ENCODE measurements at regions not wholly inside any gene's neighbourhood (a gene's known extent, or its start where the extent isn't known, plus 50 kb on each side); places are given as distances from the start of the nearest gene placed in this dataset.
A peak's percentile ranks its signal among the peaks of the same experiment; 100 is the strongest.

DNA sequence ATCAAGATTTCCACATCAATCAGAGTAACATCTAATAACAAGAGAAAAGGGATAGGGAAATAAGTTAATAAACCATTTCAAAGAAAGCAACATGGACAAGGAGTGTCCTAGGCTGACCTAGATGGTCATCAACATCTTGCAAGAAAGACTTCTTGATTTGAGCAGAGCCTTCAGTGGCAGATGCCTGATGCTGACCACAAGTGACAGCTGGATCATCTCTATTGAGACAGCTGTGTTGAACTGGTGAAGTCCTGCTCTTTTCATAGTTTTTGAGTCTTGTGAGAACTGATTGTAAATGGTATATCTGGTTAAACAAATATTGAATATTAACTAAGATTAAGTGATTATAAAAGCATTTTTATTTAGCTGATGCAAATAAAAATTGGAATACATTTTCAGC lies 1083.6 kb upstream of the LRFN5 start:
- no peak for DNase-seq (ENCODE audit: low read depth)

DNA sequence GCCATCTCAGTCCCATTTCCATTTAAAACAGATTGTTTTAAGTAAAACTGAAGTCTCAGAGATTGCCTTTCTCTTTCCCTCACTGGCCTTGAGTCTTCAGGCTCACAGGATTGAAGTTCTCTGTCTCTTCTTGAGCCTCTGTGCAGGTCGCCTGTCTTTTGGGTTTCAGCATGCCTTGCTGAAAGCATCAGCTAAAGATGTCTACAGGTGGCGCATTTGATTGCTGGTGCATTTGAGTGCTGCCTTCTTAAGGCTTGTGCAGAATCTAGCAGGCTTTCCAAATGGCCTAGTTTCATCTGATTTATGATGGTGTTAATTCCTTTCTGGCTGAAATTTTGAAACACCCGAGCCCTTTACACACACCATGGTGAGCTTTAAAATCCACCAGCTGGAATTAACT lies 1062.2 kb upstream of the FBXO33 start:
- DNase-seq (ENCODE audit: low read depth): no peak

DNA sequence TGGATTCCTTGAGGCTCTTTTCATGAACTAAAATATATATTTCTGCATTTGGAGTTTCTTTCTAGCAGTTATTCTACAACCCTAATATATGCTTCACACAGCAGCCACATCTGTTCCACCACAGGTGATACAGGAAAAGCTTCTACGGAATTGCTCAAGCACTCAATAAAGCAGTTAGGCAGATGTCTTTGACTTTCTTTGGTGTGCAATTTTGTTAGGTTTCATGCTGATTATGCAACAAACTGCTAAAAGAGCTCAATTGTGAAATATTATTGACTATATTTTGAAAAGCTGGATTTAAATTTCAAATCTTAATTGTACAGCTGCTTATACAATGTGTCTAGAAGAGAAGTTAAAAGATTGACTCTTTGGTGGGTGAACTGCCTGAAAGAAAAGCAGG lies 1055.6 kb upstream of the FBXO33 start:
- DNase-seq (ENCODE audit: low read depth): no peak

DNA sequence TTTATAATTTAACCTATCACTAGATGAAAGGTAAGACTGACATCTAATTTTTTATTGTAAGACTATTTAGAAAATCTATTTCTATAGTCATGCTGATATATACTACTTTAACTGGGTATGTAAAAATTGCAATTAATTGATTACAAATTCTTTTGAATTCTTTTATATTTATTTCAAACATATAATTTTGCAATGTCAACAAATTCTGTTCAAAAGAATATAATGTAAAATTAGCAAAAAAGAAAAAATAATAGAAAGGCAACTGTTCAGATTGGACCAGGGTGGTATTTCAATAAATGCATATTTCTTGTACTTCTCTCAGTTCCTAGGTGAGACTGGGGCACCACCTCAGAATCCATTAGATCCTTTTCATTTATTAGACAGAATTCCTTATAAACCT lies 1053.5 kb upstream of the FBXO33 start:
- DNase-seq (ENCODE audit: low read depth): no peak

DNA sequence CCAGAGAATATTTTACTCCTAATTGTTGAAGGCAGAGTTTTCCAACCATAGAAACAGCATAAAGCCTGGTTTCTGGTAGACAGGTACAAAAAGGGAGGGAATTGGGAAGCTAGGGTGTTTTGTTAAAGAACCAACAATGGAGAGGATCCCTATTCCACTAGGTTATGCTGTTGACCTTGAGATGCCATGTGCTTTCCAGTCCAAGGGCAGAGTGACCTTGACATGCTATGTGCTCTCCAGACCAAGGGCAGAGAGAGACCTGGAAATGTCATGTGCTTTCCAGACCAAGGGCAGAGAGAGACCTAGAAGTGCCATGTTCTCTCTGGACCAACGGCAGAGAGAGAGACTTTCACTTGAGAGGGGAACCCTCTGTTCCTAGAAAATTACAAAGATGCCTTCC lies 1043.8 kb upstream of the FBXO33 start:
- no peak for DNase-seq (ENCODE audit: low read depth)

DNA sequence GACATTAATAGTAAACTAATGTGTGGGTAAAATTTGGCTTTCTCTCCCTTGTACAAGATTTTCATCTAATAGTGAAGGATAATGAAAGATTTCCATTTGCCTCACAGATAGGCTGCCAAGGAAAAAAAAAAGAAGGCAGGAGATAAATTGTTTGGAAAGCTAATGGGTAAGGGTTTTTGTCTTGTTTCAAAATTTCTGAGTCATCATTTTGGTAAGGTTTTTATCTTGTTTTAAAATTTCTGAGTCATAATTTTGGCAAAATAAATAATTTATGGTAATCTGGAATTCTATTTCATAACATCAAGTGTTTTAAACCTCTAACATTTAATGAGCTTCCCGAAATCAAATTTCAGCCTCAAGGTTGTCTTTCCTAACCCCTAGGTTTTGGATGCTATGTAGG lies 1035.7 kb upstream of the FBXO33 start:
- DNase-seq (ENCODE audit: low read depth): no peak

DNA sequence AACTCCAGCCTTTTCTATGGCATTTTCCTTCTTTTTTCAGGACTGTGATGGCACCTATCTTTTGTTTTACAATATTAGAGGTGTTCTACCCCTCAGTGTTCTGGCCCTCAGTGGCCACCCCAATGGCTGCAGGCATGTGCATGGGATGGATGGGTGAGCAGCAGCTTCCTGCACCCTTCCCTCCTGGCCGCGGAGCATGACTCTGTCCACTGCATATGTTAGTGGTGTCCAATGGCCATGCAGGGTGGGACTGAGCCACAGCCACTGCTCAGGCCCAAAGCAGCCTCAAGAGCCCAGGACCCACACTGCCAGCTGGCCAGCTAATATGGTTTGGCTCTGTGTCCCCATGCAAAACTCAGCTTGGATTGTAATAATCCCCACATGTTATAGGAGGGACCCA lies 1032.3 kb upstream of the FBXO33 start:
- DNase-seq (ENCODE audit: low read depth): no peak

DNA sequence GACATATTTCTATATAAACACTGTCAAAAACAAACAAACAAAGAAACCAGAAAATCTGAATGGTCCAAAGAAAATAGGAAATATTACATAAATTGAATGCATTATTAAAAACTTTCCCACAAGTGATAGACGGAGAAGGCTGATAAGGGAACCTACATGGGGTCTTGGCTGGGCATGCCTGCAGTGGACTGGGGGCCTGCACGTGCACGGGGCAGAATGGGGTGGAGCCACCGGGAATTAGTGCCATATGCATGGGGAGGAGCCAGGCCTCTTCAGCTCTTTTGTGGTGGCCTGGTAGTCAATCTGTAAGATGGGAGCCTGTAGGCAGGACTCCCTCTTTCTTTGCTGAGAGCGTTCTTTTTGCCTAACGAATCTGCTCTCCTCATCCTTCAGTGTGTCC lies 1031.7 kb upstream of the FBXO33 start:
- DNase-seq (ENCODE audit: low read depth): no peak

DNA sequence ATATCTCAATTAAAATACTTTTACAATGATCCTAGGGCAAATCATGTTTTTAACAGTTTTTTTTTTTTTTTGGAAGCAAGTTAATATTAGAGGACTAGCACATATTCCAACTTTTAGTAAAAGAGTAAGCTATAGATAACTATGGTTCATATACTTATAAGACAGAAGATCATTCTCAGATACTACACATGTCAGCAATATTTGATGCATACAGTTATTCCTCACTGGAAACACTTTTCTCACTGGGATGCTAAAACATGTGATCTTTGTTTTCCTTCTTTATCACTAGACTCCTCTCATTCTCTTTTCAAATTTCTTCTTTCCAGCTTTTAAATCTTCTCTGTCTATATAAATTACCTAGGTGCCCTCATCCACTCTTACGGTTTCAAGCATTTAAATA lies 1020.4 kb upstream of the FBXO33 start:
- no peak for DNase-seq (ENCODE audit: low read depth)

DNA sequence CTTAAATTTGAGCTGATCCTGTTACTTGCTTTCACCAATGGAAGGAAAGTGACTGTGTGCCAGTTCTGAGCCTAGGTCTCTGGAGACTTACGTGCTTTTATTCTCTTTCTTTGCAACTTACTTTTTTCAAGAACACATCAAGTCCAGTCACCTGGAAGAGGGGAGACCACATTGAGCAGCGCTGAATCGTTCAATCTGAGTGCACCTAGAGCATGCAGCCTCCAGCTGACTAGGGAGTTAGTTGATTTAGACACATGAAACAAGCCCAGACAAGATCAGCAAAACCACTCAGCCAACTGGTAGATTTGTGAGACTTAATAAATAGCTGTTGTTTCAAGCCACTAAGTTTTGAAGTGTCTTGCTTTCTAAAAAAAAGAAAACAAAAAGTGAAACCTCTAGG lies 1014.8 kb upstream of the FBXO33 start:
- no peak for DNase-seq (ENCODE audit: low read depth)

DNA sequence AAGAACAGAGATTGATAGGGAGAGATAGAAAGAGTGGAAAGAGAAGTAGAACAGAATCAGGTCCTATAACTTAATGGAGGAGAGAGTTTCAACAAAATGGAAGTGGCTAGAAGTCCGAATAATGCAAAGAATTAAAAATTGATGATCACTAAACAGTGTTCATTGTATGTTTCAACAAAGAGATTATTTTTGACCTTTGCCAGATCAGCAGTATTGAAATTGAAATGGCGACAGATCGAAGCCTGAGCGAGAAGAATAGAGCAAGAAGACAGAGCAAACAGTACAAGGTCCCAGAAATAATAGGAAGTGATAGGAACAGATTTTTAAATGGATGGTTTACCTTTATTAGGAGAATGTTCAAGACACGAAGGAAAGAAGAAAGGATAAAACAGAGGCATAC lies 1012.8 kb upstream of the FBXO33 start:
- DNase-seq (ENCODE audit: low read depth): no peak

DNA sequence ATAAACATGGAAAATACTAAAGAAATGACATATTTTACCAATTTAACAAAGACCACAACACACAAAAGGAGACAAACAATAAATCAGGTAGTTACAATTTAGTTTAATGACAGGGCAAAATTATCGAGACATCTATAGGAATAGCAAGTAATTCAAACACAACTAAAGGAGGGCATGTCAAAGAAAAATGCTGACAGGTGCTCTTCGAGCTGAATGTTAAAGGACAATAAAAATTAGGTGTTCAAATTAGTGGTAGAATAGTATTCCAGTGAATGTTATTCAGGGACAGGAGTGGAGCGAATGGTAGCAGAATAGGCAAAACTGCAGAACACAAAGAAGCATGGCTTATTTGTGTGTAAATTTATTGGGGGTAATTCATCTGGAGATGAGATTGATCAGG lies 1004.3 kb upstream of the FBXO33 start:
- no peak for DNase-seq (ENCODE audit: low read depth)

DNA sequence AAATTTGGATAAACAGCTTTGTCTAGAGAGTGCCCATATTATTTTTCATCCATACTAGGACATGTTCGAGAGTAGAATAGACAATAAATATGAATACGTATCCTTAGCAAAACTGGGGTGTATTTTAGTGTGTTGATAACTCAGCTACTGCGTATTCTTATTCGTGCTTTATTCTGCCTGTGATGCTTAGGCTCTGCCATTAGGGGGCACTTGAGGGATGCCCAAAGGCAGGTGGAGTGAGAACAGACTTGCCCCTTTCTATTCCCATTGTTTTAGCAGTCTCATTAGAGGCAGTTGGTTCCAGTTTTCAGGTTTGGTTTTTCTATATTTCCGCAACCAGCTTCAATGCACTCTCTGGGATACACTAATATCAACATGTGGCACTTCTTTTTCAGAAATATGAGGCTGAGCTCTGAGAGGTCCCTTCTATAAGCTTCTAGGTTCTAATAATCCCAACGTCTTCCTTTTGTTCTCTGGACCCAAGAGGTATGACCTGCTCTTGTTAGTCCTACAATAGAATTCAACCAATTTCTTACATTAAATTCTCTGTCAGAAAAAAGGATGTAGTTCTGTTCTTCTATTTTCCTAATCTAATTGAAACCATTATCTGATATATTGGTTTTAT lies 985.7 kb upstream of the FBXO33 start:
- DNase-seq (ENCODE audit: low read depth): peak; percentile 13

DNA sequence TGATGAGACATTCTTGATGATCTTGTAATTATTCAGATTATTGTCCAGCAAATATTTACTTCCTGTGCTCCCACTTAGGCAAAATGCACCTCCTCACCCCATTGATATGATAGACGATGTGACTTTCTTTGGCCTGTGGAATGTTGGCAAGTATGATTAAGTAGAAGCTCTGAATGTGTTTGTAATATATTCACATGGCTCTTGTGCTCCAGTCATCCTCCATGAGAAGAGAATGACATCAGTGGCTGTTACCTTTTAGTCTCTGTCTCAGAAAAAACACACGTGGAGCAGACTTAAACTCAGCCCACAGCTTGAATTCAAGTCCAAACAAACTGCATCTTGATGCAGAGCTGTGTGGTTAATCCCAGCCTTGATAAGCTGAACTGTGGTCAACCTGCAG lies 984.3 kb upstream of the FBXO33 start:
- no peak for DNase-seq (ENCODE audit: low read depth)

DNA sequence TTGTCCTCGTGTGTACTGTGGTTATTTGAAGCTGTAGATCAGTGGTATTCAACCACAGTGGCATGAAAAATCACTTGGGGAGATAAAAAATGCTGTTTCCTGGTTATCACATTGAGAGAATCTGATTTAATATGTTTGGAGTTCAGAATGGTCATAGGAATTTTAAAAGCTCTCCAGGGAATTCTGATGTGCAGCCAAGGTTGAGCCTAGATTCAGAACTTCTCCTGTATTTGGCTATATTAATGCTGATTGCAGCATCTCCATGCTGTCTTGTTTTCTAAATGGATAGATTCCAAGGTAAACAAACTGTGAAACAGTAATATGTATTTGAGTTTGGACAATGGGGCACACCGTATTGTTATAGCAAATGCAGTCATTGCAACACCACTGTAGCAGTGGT lies 982.2 kb upstream of the FBXO33 start:
- DNase-seq (ENCODE audit: low read depth): no peak

DNA sequence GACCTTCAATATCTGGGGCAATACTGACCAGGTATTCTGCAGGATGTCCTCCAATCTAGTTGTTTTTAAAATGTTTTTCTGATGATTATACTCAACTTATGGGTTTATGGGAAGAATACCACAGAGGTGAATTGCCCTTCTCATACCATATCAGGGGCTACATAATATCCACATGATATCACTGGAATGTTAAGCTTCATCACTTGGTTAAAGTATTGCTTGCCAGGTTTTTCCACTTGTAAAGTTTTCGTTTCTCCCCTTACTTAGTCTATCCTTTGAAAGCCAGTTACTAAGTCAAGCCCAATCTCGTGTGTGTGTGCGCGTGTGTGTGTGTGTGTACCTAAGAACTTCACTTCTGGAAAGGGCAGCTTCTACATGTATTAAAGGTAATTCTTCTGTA lies 980.9 kb upstream of the FBXO33 start:
- no peak for DNase-seq (ENCODE audit: low read depth)

DNA sequence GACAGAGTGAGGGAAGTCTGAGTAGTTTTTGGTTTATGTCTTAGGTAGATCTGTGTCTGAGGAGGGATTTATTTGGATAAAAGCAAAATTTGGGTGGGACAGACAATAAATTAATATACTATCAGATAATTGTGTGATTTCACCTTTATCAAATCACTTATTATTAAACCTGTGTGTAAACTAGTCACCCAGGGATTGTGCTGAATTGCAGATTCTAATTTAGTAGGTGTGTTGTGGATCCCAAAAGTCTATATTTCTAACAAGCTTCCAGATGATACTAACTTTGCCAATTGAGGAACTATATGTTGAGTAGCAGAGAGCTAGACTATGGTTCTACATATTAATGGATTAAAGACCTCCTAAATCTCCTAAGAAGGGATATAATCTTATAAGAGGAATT lies 978.5 kb upstream of the FBXO33 start:
- DNase-seq (ENCODE audit: low read depth): no peak

DNA sequence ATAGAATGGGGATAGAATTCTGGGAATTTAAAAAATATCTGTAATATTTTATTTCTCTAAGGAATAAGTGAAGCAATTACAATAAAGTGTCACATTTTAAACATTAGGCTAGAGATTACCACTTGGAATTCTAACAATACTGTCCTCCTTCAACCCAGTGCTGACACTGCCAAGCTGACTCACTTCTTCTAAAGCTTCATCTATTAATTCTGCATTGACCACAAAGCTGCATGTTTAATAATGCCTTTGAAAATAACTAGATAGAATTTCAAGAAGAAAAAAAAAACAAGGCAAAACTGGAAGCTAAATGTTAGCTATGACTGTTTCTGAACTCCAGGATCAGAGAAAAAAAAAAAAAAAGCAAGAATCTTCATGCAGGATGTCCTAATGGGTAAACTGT lies 970.7 kb upstream of the FBXO33 start:
- no peak for DNase-seq (ENCODE audit: low read depth)

DNA sequence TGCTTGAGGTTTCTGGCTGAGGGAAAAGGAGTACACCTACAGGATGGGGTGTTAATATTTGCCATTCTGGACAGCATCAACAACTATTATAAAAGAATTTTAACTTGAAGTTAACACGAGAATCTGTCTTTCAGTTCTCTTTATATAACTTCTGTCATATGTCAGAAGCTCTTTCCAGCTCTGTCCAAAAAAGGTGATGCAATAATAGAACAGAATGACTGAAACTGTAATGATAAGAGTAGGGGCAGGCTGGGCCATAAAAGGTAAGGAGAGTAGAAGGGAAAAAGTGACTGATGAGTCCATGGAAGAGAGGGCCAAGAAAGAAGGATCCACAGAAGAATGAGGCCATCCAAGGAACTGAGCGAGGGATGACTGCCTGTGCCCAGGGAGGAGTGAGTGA lies 966.7 kb upstream of the FBXO33 start:
- DNase-seq (ENCODE audit: low read depth): no peak

DNA sequence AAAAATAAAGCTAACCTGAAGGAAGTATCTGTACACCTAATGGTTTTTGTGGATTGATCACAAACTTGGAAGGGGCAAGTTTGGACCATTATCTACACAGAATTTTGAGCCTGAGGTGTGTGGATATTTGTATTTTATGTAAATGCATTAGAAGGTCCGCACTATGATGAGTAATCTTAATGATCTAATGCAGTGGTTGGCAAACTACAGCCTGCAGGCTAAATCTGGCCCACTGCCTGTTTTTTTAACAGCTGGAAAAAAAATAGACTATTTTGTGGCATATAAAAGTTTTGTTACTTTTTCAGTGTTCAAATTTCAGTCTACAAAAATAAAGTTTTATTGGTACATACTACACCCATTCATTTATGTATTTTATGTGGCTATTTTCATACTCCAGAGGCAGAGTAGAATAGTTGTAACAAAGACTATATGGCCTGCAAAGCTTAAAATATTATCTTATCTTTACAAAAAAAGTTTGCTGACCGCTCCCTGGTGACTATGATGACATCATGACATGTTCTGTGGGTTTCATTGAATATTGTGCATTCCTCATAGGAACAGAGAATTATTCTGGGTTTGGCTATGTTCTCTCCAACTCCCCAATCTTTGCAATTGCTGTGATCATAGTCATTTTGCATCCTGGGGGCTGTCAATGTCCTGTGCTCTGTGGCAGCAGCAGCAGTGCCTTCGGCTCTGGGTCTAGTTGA lies 962.6 kb upstream of the FBXO33 start:
- DNase-seq (ENCODE audit: low read depth): no peak

DNA sequence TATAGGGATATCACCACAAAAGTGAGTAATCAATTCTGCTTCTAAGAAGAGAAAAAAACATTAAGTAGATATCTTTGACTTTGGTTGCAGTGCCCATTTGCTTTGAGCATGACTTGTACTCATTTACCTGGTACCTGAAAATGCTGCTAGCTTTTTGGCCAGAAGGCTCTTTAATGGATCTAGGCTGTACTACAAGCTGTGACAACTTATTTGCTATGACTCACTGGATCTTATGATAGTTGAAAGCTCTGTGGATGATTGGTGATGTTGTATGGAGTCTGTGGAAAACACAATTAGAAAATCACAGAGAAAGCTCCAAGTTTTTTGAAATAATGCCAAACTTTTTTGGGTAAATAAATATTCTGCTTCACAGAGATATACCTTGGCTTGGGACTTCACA lies 960.9 kb upstream of the FBXO33 start:
- no peak for DNase-seq (ENCODE audit: low read depth)

DNA sequence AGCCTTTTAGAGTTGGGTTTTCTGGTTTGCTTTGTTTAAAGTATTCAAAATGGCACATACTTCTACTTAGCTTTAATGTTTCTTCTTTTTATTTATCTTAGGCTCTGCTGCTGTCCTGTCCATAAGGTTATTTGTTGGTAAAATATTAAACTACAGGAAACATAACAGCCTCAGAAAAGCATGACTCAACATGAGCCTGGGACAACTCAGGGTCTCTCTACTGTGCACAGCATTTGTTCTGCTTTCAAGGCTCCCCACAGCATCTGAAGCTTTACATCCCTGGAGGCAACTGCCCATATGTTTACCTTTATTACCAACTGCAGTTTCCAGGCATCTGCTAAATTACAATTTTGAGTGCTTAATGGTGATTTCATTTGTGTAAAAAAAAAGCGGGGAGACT lies 954.2 kb upstream of the FBXO33 start:
- no peak for DNase-seq (ENCODE audit: low read depth)

DNA sequence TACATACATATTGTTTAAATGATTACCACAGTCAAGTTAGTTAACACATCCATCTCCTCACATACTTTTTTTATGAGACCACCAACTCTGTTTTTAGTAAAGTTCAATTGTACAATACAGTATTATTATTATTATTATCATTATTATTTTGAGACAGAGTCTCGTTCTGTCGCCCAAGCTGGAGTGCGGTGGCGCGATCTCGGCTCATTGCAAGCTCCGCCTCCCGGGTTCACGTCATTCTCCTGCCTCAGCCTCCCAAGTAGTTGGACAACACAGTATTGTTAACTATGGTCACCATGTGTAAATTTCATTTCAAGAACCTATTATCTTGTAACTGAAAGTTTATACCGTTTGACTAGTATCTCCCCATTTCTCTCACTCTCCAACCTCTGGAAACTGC lies 942.0 kb upstream of the FBXO33 start:
- DNase-seq (ENCODE audit: low read depth): no peak

DNA sequence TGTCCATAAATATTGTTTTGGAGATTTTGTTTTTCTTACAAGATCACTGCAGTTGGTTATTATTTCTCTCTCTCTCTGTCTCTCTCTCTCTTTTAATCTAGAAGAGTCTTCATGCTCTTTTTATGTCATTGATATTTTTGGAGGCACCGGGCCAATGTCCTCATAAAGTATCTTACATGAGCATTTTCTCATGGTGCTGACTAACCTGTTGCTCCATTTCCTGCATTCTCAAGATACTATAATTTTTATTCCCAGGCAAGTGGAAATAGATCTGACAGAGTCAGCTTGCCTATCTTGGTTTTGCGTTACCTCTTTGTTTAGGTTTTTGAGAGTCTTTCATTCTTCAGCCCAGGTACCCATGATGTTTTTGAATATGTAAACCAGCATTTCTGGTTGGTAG lies 938.8 kb upstream of the FBXO33 start:
- no peak for DNase-seq (ENCODE audit: low read depth)
